ENCODE measurements at regions not wholly inside any gene's neighbourhood (a gene's known extent, or its start where the extent isn't known, plus 50 kb on each side); places are given as distances from the start of the nearest gene placed in this dataset.

- H3K4me3 ChIP-seq (ENCODE audit: insufficient read depth, low read length, poor library complexity, severe bottlenecking) = no peak overlapping the region
- H3F3A ChIP-seq (ENCODE audit: insufficient read depth) = no peaks in the 10 kb centered on the region
- H2AFZ ChIP-seq (ENCODE audit: low read depth, low read length, severe bottlenecking) = no peak overlapping the region
- TF ChIP-seq CTCF (IDR thresholded peaks at IDR 0.05; ENCODE audit: insufficient read depth, low read length, poor library complexity, severe bottlenecking) (no peak), EZH2phosphoT487 (conservative IDR thresholded peaks at IDR 0.05; ENCODE audit: low read length) (no peak)
- no peaks in the 10 kb centered on the region for H3K36me3 ChIP-seq (ENCODE audit: low read length)
- H3K4me2 ChIP-seq (ENCODE audit: low read depth, low read length, poor library complexity, severe bottlenecking) = no peak overlapping the region
- H3K9me2 ChIP-seq (replicated peaks; ENCODE audit: insufficient read depth, low read length) = no peaks in the 10 kb centered on the region
- H4K20me1 ChIP-seq (ENCODE audit: low read depth, low read length) = no peaks in the 10 kb centered on the region
- H3K27me3 ChIP-seq (ENCODE audit: low read length) = no peaks in the 10 kb centered on the region
- H3K9me3 ChIP-seq (ENCODE audit: insufficient read depth, low read length) = no peaks in the 10 kb centered on the region
- H3K9ac ChIP-seq (ENCODE audit: low read length) = no peak overlapping the region
- no peaks in the 10 kb centered on the region for H3K79me2 ChIP-seq (ENCODE audit: insufficient read depth, low read length)
- no peak overlapping the region for H3K27ac ChIP-seq (ENCODE audit: low read depth, low read length)
Measured at GRCh38 chr16:7804635-7805195, 472.1 kb downstream of the RBFOX1 start.

- no peaks in the 10 kb centered on the region for H3K27me3 ChIP-seq (ENCODE audit: low read length)
- H3F3A ChIP-seq (ENCODE audit: insufficient read depth) = no peaks in the 10 kb centered on the region
- no peak overlapping the region for H2AFZ ChIP-seq (ENCODE audit: low read depth, low read length, severe bottlenecking)
- H3K9me3 ChIP-seq (ENCODE audit: insufficient read depth, low read length) = no peaks in the 10 kb centered on the region
- H3K9ac ChIP-seq (ENCODE audit: low read length) = no peak overlapping the region
- no peaks in the 10 kb centered on the region for H4K20me1 ChIP-seq (ENCODE audit: low read depth, low read length)
- H3K4me3 ChIP-seq (ENCODE audit: insufficient read depth, low read length, poor library complexity, severe bottlenecking) = no peak overlapping the region
- no peaks in the 10 kb centered on the region for H3K79me2 ChIP-seq (ENCODE audit: insufficient read depth, low read length)
- H3K4me2 ChIP-seq (ENCODE audit: low read depth, low read length, poor library complexity, severe bottlenecking) = no peak overlapping the region
- H3K27ac ChIP-seq (ENCODE audit: low read depth, low read length) = no peak overlapping the region
- H3K9me2 ChIP-seq (replicated peaks; ENCODE audit: insufficient read depth, low read length) = no peaks in the 10 kb centered on the region
- TF ChIP-seq EZH2phosphoT487 (conservative IDR thresholded peaks at IDR 0.05; ENCODE audit: low read length) (no peak), CTCF (IDR thresholded peaks at IDR 0.05; ENCODE audit: insufficient read depth, low read length, poor library complexity, severe bottlenecking) (no peak)
- no peaks in the 10 kb centered on the region for H3K36me3 ChIP-seq (ENCODE audit: low read length)
Measured at GRCh38 chr16:7792346-7792745, 459.7 kb downstream of the RBFOX1 start.

GRCh38 chr16:7791028-7791590 lies 458.5 kb downstream of the RBFOX1 start:
- no peak overlapping the region for H3K9ac ChIP-seq (ENCODE audit: low read length)
- H2AFZ ChIP-seq (ENCODE audit: low read depth, low read length, severe bottlenecking) = no peak overlapping the region
- H3K36me3 ChIP-seq (ENCODE audit: low read length) = no peaks in the 10 kb centered on the region
- no peaks in the 10 kb centered on the region for H3K27me3 ChIP-seq (ENCODE audit: low read length)
- no peak for TF ChIP-seq CTCF (IDR thresholded peaks at IDR 0.05; ENCODE audit: insufficient read depth, low read length, poor library complexity, severe bottlenecking)
- TF ChIP-seq EZH2phosphoT487 (conservative IDR thresholded peaks at IDR 0.05; ENCODE audit: low read length) = no peak
- no peaks in the 10 kb centered on the region for H4K20me1 ChIP-seq (ENCODE audit: low read depth, low read length)
- H3K4me3 ChIP-seq (ENCODE audit: insufficient read depth, low read length, poor library complexity, severe bottlenecking) = no peak overlapping the region
- no peaks in the 10 kb centered on the region for H3K79me2 ChIP-seq (ENCODE audit: insufficient read depth, low read length)
- no peaks in the 10 kb centered on the region for H3K9me2 ChIP-seq (replicated peaks; ENCODE audit: insufficient read depth, low read length)
- H3K27ac ChIP-seq (ENCODE audit: low read depth, low read length) = no peak overlapping the region
- H3K4me2 ChIP-seq (ENCODE audit: low read depth, low read length, poor library complexity, severe bottlenecking) = no peak overlapping the region
- no peaks in the 10 kb centered on the region for H3K9me3 ChIP-seq (ENCODE audit: insufficient read depth, low read length)
- no peaks in the 10 kb centered on the region for H3F3A ChIP-seq (ENCODE audit: insufficient read depth)
